ENCODE measurements at regions not wholly inside any gene's neighbourhood (a gene's known extent, or its start where the extent isn't known, plus 50 kb on each side); places are given as distances from the start of the nearest gene placed in this dataset.

DNA sequence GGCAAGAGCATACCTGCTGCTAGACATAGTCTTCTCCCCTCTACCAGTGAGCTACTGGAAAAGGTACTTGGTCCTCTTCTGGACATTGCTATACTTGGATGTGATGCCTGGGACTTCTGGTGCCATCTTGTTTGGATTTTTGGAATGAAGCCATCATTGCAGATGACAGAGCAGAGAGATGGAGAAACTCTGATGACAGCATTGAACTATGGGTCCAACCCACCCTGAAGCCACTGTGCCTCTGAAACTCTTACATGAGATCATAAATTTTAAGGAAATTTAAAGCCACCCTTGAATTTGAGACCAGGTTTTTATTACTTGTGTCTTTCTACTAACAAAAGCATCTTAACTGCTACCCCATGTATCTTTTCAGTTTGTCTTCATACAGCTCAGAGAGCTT lies 151.1 kb upstream of the SMIM23 start:
- Histone ChIP-seq H3K36me3 (ENCODE audit: control insufficient read depth in 1 of 2, insufficient read depth in 2 of 2, low read depth in 1 of 2, low read length in 2 of 2) (no peaks in the 10 kb centered on the region), H3K9me3 (ENCODE audit: control insufficient read depth, low read length) (no peaks in the 10 kb centered on the region), H2AFZ (ENCODE audit: low read depth, low read length) (no peak overlapping the region), H3K4me1 (ENCODE audit: control insufficient read depth, insufficient read depth, low read depth, low read length) (peaks cover 3% of the 10 kb centered on the region), H3K23ac (ENCODE audit: low read length in 2 of 2) (no peak overlapping the region), H2BK5ac (ENCODE audit: low read depth, low read length, poor library complexity, severe bottlenecking) (no peak overlapping the region), H4K8ac (ENCODE audit: low read length) (no peak overlapping the region), H2BK120ac (ENCODE audit: low read depth, low read length) (no peak overlapping the region), H2BK15ac (ENCODE audit: low read depth, poor library complexity, severe bottlenecking) (no peak overlapping the region), H3K27me3 (ENCODE audit: control insufficient read depth in 1 of 2, insufficient read depth in 1 of 2, low read length in 2 of 2) (peaks cover 0 to 17% of the 10 kb centered on the region in 2 experiments), H3K4ac (ENCODE audit: low read depth in 1 of 2, low read length in 2 of 2) (no peak overlapping the region), H3K9ac (ENCODE audit: low read length) (no peak overlapping the region), H3K79me1 (replicated peaks; ENCODE audit: low read length, poor library complexity, severe bottlenecking) (no peaks in the 10 kb centered on the region), H3K27ac (ENCODE audit: low read length, poor library complexity, severe bottlenecking) (no peak overlapping the region), H3K14ac (ENCODE audit: low read length in 2 of 2) (no peak overlapping the region), H3K4me3 (ENCODE audit: insufficient read depth in 1 of 2, low read depth in 1 of 2, low read length in 2 of 2) (no peak overlapping the region), H3K18ac (ENCODE audit: low read depth in 1 of 2, low read length in 2 of 2) (no peak overlapping the region), H4K91ac (ENCODE audit: low read length) (no peak overlapping the region), H3K4me2 (ENCODE audit: low read length, poor library complexity, severe bottlenecking) (no peak overlapping the region), H2AK5ac (ENCODE audit: low read length, severe bottlenecking) (no peak overlapping the region), H2BK12ac (ENCODE audit: low read length in 2 of 2) (no peak overlapping the region)
- DNase-seq, result no peak

DNA sequence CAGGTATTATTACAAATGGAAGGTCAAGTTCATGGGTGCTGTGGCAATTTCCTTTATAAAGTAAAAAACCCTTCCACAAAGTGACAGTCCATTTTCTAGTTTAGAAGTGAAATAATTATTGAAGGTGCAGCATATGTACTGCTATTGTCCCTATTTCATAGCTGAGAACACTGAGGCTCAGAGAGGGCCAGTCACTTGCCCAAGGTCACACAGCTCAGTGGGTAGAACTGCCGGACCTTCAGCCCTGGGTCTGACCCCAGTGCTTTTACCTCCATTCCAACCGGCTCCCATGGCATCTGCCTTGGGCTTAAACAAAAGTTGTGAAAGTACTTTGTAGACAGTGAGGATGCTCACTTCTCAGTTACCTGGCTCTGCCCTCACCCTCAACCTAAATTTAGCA lies 150.6 kb upstream of the SMIM23 start:
- Histone ChIP-seq H3K18ac (ENCODE audit: low read depth in 1 of 2, low read length in 2 of 2) (no peak overlapping the region), H4K91ac (ENCODE audit: low read length) (no peak overlapping the region), H3K27ac (ENCODE audit: low read length, poor library complexity, severe bottlenecking) (no peak overlapping the region), H2AFZ (ENCODE audit: low read depth, low read length) (no peak overlapping the region), H3K9me3 (ENCODE audit: control insufficient read depth, low read length) (no peaks in the 10 kb centered on the region), H3K27me3 (ENCODE audit: control insufficient read depth in 1 of 2, insufficient read depth in 1 of 2, low read length in 2 of 2) (peaks cover 0 to 14% of the 10 kb centered on the region in 2 experiments), H2BK15ac (ENCODE audit: low read depth, poor library complexity, severe bottlenecking) (no peak overlapping the region), H3K14ac (ENCODE audit: low read length in 2 of 2) (no peak overlapping the region), H3K4me1 (ENCODE audit: control insufficient read depth, insufficient read depth, low read depth, low read length) (peaks cover 3% of the 10 kb centered on the region), H2BK12ac (ENCODE audit: low read length in 2 of 2) (no peak overlapping the region), H3K23ac (ENCODE audit: low read length in 2 of 2) (no peak overlapping the region), H3K4ac (ENCODE audit: low read depth in 1 of 2, low read length in 2 of 2) (no peak overlapping the region), H2BK5ac (ENCODE audit: low read depth, low read length, poor library complexity, severe bottlenecking) (no peak overlapping the region), H2AK5ac (ENCODE audit: low read length, severe bottlenecking) (no peak overlapping the region), H3K4me2 (ENCODE audit: low read length, poor library complexity, severe bottlenecking) (no peak overlapping the region), H4K8ac (ENCODE audit: low read length) (no peak overlapping the region), H3K36me3 (ENCODE audit: control insufficient read depth in 1 of 2, insufficient read depth in 2 of 2, low read depth in 1 of 2, low read length in 2 of 2) (no peaks in the 10 kb centered on the region), H3K79me1 (replicated peaks; ENCODE audit: low read length, poor library complexity, severe bottlenecking) (no peaks in the 10 kb centered on the region), H2BK120ac (ENCODE audit: low read depth, low read length) (no peak overlapping the region), H3K4me3 (ENCODE audit: insufficient read depth in 1 of 2, low read depth in 1 of 2, low read length in 2 of 2) (no peak overlapping the region), H3K9ac (ENCODE audit: low read length) (no peak overlapping the region)
- 92% methylated on average over 2 of the region's 2 CpGs for WGBS
- DNase-seq, result no peak

- no peak overlapping the region for H4K91ac ChIP-seq (ENCODE audit: low read length)
- no peaks in the 10 kb centered on the region for H3K9me3 ChIP-seq (ENCODE audit: control insufficient read depth, low read length)
- no peak overlapping the region for H3K14ac ChIP-seq (ENCODE audit: low read length in 2 of 2)
- no peak overlapping the region for H3K23ac ChIP-seq (ENCODE audit: low read length in 2 of 2)
- H2AFZ ChIP-seq (ENCODE audit: low read depth, low read length), result no peak overlapping the region
- no peak for DNase-seq
- 86% methylated on average over 8 of the region's 8 CpGs for WGBS
- no peaks in the 10 kb centered on the region for H3K36me3 ChIP-seq (ENCODE audit: control insufficient read depth in 1 of 2, insufficient read depth in 2 of 2, low read depth in 1 of 2, low read length in 2 of 2)
- no peaks in the 10 kb centered on the region for H3K79me1 ChIP-seq (replicated peaks; ENCODE audit: low read length, poor library complexity, severe bottlenecking)
- no peak overlapping the region for H3K27ac ChIP-seq (ENCODE audit: low read length, poor library complexity, severe bottlenecking)
- H2BK5ac ChIP-seq (ENCODE audit: low read depth, low read length, poor library complexity, severe bottlenecking), result no peak overlapping the region
- H2BK12ac ChIP-seq (ENCODE audit: low read length in 2 of 2), result no peak overlapping the region
- H3K18ac ChIP-seq (ENCODE audit: low read depth in 1 of 2, low read length in 2 of 2), result no peak overlapping the region
- no peak overlapping the region for H3K4me3 ChIP-seq (ENCODE audit: insufficient read depth in 1 of 2, low read depth in 1 of 2, low read length in 2 of 2)
- no peak overlapping the region for H2BK15ac ChIP-seq (ENCODE audit: low read depth, poor library complexity, severe bottlenecking)
- no peak overlapping the region for H2AK5ac ChIP-seq (ENCODE audit: low read length, severe bottlenecking)
- no peak overlapping the region for H3K9ac ChIP-seq (ENCODE audit: low read length)
- no peaks in the 10 kb centered on the region for H3K4me1 ChIP-seq (ENCODE audit: control insufficient read depth, insufficient read depth, low read depth, low read length)
- no peak overlapping the region for H3K4ac ChIP-seq (ENCODE audit: low read depth in 1 of 2, low read length in 2 of 2)
- no peak overlapping the region for H4K8ac ChIP-seq (ENCODE audit: low read length)
- no peak overlapping the region for H2BK120ac ChIP-seq (ENCODE audit: low read depth, low read length)
- H3K27me3 ChIP-seq (ENCODE audit: control insufficient read depth in 1 of 2, insufficient read depth in 1 of 2, low read length in 2 of 2), result peaks cover 0 to 14% of the 10 kb centered on the region in 2 experiments
- no peak overlapping the region for H3K4me2 ChIP-seq (ENCODE audit: low read length, poor library complexity, severe bottlenecking)
Observed at GRCh38 chr5:171635561-171636245, 149.9 kb upstream of the SMIM23 start.

DNA sequence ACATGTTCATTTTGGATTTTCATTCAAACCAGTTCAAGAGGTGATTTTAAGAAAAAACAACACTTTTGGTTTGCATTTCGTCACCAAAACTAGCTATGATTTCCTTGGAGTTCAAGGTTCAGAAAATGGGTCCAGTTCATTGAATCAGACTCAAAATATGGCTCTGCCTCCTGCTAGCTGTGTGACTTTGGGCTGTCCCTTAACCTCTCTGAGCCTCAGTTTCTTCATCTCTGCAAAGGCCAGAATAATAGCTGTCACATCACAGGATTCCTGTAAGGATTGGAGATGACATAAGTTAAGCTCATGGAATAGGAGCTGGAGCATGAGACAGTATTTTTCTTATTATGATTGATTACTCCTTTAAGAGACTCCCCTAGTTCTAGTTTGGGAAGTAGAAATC lies 147.8 kb upstream of the SMIM23 start:
- WGBS, result 88% methylated on average over 1 of the region's 1 CpG
- no peak overlapping the region for H3K9ac ChIP-seq (ENCODE audit: low read length)

More for the DNA sequence above, 147.8 kb upstream of the SMIM23 start:
- no peak for DNase-seq
- Histone ChIP-seq H3K18ac (ENCODE audit: low read depth in 1 of 2, low read length in 2 of 2) (no peak overlapping the region), H4K91ac (ENCODE audit: low read length) (no peak overlapping the region), H3K27ac (ENCODE audit: low read length, poor library complexity, severe bottlenecking) (no peak overlapping the region), H3K4me2 (ENCODE audit: low read length, poor library complexity, severe bottlenecking) (no peak overlapping the region), H3K14ac (ENCODE audit: low read length in 2 of 2) (no peak overlapping the region), H3K4ac (ENCODE audit: low read depth in 1 of 2, low read length in 2 of 2) (no peak overlapping the region), H3K4me3 (ENCODE audit: insufficient read depth in 1 of 2, low read depth in 1 of 2, low read length in 2 of 2) (no peak overlapping the region), H3K9me3 (ENCODE audit: control insufficient read depth, low read length) (no peaks in the 10 kb centered on the region), H3K36me3 (ENCODE audit: control insufficient read depth in 1 of 2, insufficient read depth in 2 of 2, low read depth in 1 of 2, low read length in 2 of 2) (no peaks in the 10 kb centered on the region), H3K4me1 (ENCODE audit: control insufficient read depth, insufficient read depth, low read depth, low read length) (no peaks in the 10 kb centered on the region), H3K27me3 (ENCODE audit: control insufficient read depth in 1 of 2, insufficient read depth in 1 of 2, low read length in 2 of 2) (peaks cover 0 to 11% of the 10 kb centered on the region in 2 experiments), H2BK5ac (ENCODE audit: low read depth, low read length, poor library complexity, severe bottlenecking) (no peak overlapping the region), H2AFZ (ENCODE audit: low read depth, low read length) (no peak overlapping the region), H2AK5ac (ENCODE audit: low read length, severe bottlenecking) (no peak overlapping the region), H2BK120ac (ENCODE audit: low read depth, low read length) (no peak overlapping the region), H4K8ac (ENCODE audit: low read length) (no peak overlapping the region), H2BK15ac (ENCODE audit: low read depth, poor library complexity, severe bottlenecking) (no peak overlapping the region), H3K79me1 (replicated peaks; ENCODE audit: low read length, poor library complexity, severe bottlenecking) (no peaks in the 10 kb centered on the region), H3K23ac (ENCODE audit: low read length in 2 of 2) (no peak overlapping the region), H2BK12ac (ENCODE audit: low read length in 2 of 2) (no peak overlapping the region)
